ENCODE measurements at regions not wholly inside any gene's neighbourhood (a gene's known extent, or its start where the extent isn't known, plus 50 kb on each side); places are given as distances from the start of the nearest gene placed in this dataset.

DNA sequence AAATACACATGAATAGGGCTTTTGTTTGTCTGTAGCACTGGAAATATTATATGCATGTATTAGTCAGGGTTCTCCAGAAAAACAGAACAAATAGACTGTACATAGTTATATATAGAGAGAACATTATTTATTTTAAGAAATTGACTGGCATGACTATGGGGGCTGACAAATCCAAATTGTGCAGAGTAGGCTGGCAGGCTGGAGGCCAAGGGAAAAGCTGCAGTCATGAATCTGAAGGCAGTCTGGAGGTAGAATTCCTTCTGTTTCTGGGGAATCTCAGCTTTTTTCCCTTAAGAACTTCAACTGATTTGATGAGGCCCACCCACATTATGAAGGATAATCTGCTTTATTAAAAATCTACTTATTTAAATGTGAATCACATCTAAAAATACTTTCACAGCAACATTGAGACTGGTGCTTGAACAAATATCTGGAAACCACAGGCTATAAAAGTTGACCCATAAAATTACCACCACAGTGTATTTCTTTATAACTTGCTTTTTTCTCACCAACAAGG, 344.2 kb upstream of the KIAA1217 start:
- TF ChIP-seq, protein P1, sequence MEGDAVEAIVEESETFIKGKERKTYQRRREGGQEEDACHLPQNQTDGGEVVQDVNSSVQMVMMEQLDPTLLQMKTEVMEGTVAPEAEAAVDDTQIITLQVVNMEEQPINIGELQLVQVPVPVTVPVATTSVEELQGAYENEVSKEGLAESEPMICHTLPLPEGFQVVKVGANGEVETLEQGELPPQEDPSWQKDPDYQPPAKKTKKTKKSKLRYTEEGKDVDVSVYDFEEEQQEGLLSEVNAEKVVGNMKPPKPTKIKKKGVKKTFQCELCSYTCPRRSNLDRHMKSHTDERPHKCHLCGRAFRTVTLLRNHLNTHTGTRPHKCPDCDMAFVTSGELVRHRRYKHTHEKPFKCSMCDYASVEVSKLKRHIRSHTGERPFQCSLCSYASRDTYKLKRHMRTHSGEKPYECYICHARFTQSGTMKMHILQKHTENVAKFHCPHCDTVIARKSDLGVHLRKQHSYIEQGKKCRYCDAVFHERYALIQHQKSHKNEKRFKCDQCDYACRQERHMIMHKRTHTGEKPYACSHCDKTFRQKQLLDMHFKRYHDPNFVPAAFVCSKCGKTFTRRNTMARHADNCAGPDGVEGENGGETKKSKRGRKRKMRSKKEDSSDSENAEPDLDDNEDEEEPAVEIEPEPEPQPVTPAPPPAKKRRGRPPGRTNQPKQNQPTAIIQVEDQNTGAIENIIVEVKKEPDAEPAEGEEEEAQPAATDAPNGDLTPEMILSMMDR (conservative IDR thresholded peaks at IDR 0.05 in 1 of 2, IDR thresholded peaks at IDR 0.05 in 1 of 2; ENCODE audit: low read depth in 1 of 2, low read length in 2 of 2) = no peak
- TF ChIP-seq EZH2 (IDR thresholded peaks at IDR 0.05; ENCODE audit: low read length, missing control alignments) = no peak
